WTC11 (cell line): ENCODE measurements at regions not wholly inside any gene's neighbourhood (a gene's known extent, or its start where the extent isn't known, plus 50 kb on each side); places are given as distances from the start of the nearest gene placed in this dataset.

ENCODE experiments used
- ATAC-seq: fragments of 200-7000 bp; cut with Tn5 transposase; 2 replicates; pipeline ENCODE4 v1.10.0; 2021; ENCODE audit warnings: mild to moderate bottlenecking, moderate library complexity
- CTCF ChIA-PET: fragments of 300-600 bp; sonication (Branson Sonifier 250); formaldehyde crosslinking; loops from one replicate; lab custom pipeline; 2021; ENCODE audit warnings: antibody characterized with exemption; lab: Charles Lee
- POLR2A ChIA-PET: fragments of 350-600 bp; sonication (Branson Sonifier 250); formaldehyde crosslinking; loops from one replicate; lab custom pipeline; 2021; ENCODE audit warnings: antibody characterized with exemption; lab: Charles Lee
- DNase-seq: peaks from one replicate; pipeline ENCODE4 v3.0.0; 2021; ENCODE audit warnings: low spot score
- H3K27ac Mint-ChIP-seq: 2 replicates; pipeline ENCODE4 v1.8.0; 2021; ENCODE audit warnings: mixed read lengths
- H3K27me3 Mint-ChIP-seq: 2 replicates; pipeline ENCODE4 v1.8.0; 2021; ENCODE audit warnings: low read depth, mild to moderate bottlenecking, moderate library complexity, mixed read lengths
- H3K36me3 Mint-ChIP-seq: 2 replicates; pipeline ENCODE4 v1.8.0; 2021; ENCODE audit warnings: mixed read lengths
- H3K4me1 Mint-ChIP-seq: 2 replicates; pipeline ENCODE4 v1.8.0; 2022; ENCODE audit warnings: mixed read lengths
- H3K4me3 Mint-ChIP-seq: 2 replicates; pipeline ENCODE4 v1.8.0; 2021; ENCODE audit warnings: mild to moderate bottlenecking, moderate library complexity, mixed read lengths
- H3K9me3 Mint-ChIP-seq: 2 replicates; pipeline ENCODE4 v1.8.0; 2021; ENCODE audit warnings: mixed read lengths
- ARID4B ChIP-seq: sonication (generic); formaldehyde crosslinking; IDR thresholded peaks from 2 replicates; pipeline ENCODE4 v1.8.0; 2023; ENCODE audit warnings: missing genetic modification reagents, mild to moderate bottlenecking, borderline replicate concordance
- CDX4 ChIP-seq: fragments of 250-450 bp; sonication (Bioruptor Pico); IDR thresholded peaks from 2 replicates; pipeline ENCODE4 v1.9.0; 2021; ENCODE audit warnings: moderate library complexity, mild to moderate bottlenecking, inconsistent platforms, borderline replicate concordance
- E2F5 ChIP-seq: sonication (generic); formaldehyde crosslinking; IDR thresholded peaks from 2 replicates; pipeline ENCODE4 v1.8.1; 2022; ENCODE audit warnings: mild to moderate bottlenecking, moderate library complexity, missing genetic modification reagents
- EMX1 ChIP-seq: fragments of 250-450 bp; sonication (Bioruptor Pico); IDR thresholded peaks from 2 replicates; pipeline ENCODE4 v1.8.0; 2021; ENCODE audit warnings: mild to moderate bottlenecking
- FOXJ3 ChIP-seq: sonication (generic); formaldehyde crosslinking; IDR thresholded peaks from 2 replicates; pipeline ENCODE4 v1.9.0; 2021; ENCODE audit warnings: missing genetic modification reagents, mild to moderate bottlenecking, borderline replicate concordance
- GRHL2 ChIP-seq: fragments of 250-450 bp; sonication (Bioruptor Pico); IDR thresholded peaks from 2 replicates; pipeline ENCODE4 v1.8.0; 2022; ENCODE audit warnings: mild to moderate bottlenecking, moderate library complexity; ENCODE audit not compliant: insufficient replicate concordance, severe bottlenecking
- RELA ChIP-seq: sonication (generic); formaldehyde crosslinking; IDR thresholded peaks from 2 replicates; pipeline ENCODE4 v1.8.1; 2022; ENCODE audit warnings: missing genetic modification reagents, mild to moderate bottlenecking, borderline replicate concordance
- TCF7 ChIP-seq: sonication (generic); formaldehyde crosslinking; IDR thresholded peaks from 2 replicates; pipeline ENCODE4 v1.8.0; 2022; ENCODE audit warnings: mild to moderate bottlenecking, low read depth, missing genetic modification reagents, moderate library complexity
- TEAD1 ChIP-seq: sonication (generic); formaldehyde crosslinking; IDR thresholded peaks from 2 replicates; pipeline ENCODE4 v1.8.0; 2022; ENCODE audit warnings: mild to moderate bottlenecking, missing genetic modification reagents
- USF1 ChIP-seq: sonication (generic); formaldehyde crosslinking; IDR thresholded peaks from 2 replicates; pipeline ENCODE4 v1.8.0; 2022; ENCODE audit warnings: mild to moderate bottlenecking, missing genetic modification reagents
- ZBTB21 ChIP-seq: sonication (generic); formaldehyde crosslinking; IDR thresholded peaks from 2 replicates; pipeline ENCODE4 v1.8.1; 2023; ENCODE audit warnings: mild to moderate bottlenecking, missing genetic modification reagents, borderline replicate concordance
- ZBTB43 ChIP-seq: sonication (generic); formaldehyde crosslinking; IDR thresholded peaks from 2 replicates; pipeline ENCODE4 v1.8.1; 2023; ENCODE audit warnings: mild to moderate bottlenecking, missing genetic modification reagents
- ZNF263 ChIP-seq: sonication (generic); formaldehyde crosslinking; IDR thresholded peaks from 2 replicates; pipeline ENCODE4 v1.8.1; 2022; ENCODE audit warnings: low read depth, mild to moderate bottlenecking, moderate library complexity, missing genetic modification reagents
- ZNF281 ChIP-seq: sonication (generic); formaldehyde crosslinking; IDR thresholded peaks from 2 replicates; pipeline ENCODE4 v1.8.0; 2023; ENCODE audit warnings: mild to moderate bottlenecking, missing genetic modification reagents
- ZNF396 ChIP-seq: fragments of 250-450 bp; sonication (Bioruptor Pico); IDR thresholded peaks from 2 replicates; pipeline ENCODE4 v1.8.0; 2021; ENCODE audit warnings: mild to moderate bottlenecking, moderate library complexity, borderline replicate concordance
- ZNF416 ChIP-seq: fragments of 250-450 bp; sonication (Bioruptor Pico); IDR thresholded peaks from 2 replicates; pipeline ENCODE4 v1.9.0; 2021; ENCODE audit warnings: mild to moderate bottlenecking, inconsistent platforms

- TF ChIP-seq ZBTB43 (CRISPR knock-in tag) (no peak), ZNF416 (CRISPR knock-in tag) (no peak), TEAD1 (CRISPR knock-in tag) (no peak), ZNF263 (CRISPR knock-in tag) (no peak), ARID4B (CRISPR knock-in tag) (no peak), GRHL2 (CRISPR knock-in tag) (no peak), TCF7 (no peak)
Measured at GRCh38 chr4:108297605-108298004, 128.9 kb upstream of the LEF1 start (continued).

- H3K36me3 Mint-ChIP-seq, result no peaks in the 10 kb centered on the region
- no peaks in the 10 kb centered on the region for H3K27me3 Mint-ChIP-seq
- H3K4me1 Mint-ChIP-seq, result peaks cover 9% of the 10 kb centered on the region; the same call in 1 of the 2 replicates
- no peak for TF ChIP-seq ZNF416 (CRISPR knock-in tag)
- TF ChIP-seq EMX1 (CRISPR knock-in tag), result no peak
- no peak for TF ChIP-seq ZNF281
- TF ChIP-seq CDX4 (CRISPR knock-in tag), result no peak
- TF ChIP-seq E2F5 (CRISPR knock-in tag), result no peak
- no peak for TF ChIP-seq FOXJ3
- no peak for TF ChIP-seq RELA (CRISPR knock-in tag)
- no peak for TF ChIP-seq ZBTB21 (CRISPR knock-in tag)
- TF ChIP-seq ZNF396, result no peak
- TF ChIP-seq USF1 (CRISPR knock-in tag), result no peak
- TF ChIP-seq, all 79 proteins: peak for 0
- Mint-ChIP-seq H3K4me3 (no peak overlapping the region), H3K27ac (no peak overlapping the region), H3K9me3 (no peaks in the 10 kb centered on the region)
- ChIA-PET POLR2A (no interaction called here), CTCF (no interaction called here)
- DNase-seq (no peak), ATAC-seq (no peak)
Measured at GRCh38 chr4:108292229-108292628, 123.5 kb upstream of the LEF1 start.
